H9 (cell line): ENCODE measurements at regions not wholly inside any gene's neighbourhood (a gene's known extent, or its start where the extent isn't known, plus 50 kb on each side); places are given as distances from the start of the nearest gene placed in this dataset.

Experiments
- DNase-seq: peaks from one replicate; pipeline ENCODE4 v3.0.0-alpha.2; 2017
- H2AFZ ChIP-seq: one replicate; pipeline ENCODE4 v1.6.1; 2013; ENCODE audit warnings: mild to moderate bottlenecking, low read length, control low read depth, moderate library complexity
- H2AK5ac ChIP-seq: 2 replicates; pipeline ENCODE4 v1.6.1; 2013; ENCODE audit warnings: low read length, control low read depth, mixed read lengths; ENCODE audit not compliant: insufficient read length
- H2BK120ac ChIP-seq: one replicate; pipeline ENCODE4 v1.6.1; 2013; ENCODE audit warnings: low read depth, mild to moderate bottlenecking, low read length, control low read depth, inconsistent platforms; ENCODE audit not compliant: poor library complexity, severe bottlenecking
- H2BK12ac ChIP-seq: 2 replicates; pipeline ENCODE4 v1.6.1; 2013; ENCODE audit warnings: low read length, control low read depth, mixed read lengths, low read depth; ENCODE audit not compliant: insufficient read length
- H2BK15ac ChIP-seq: 2 replicates; pipeline ENCODE4 v1.6.1; 2013; ENCODE audit warnings: low read depth, low read length, control low read depth
- H2BK20ac ChIP-seq: one replicate; pipeline ENCODE4 v1.6.1; 2013; ENCODE audit warnings: low read depth, mild to moderate bottlenecking, low read length, control low read depth, inconsistent platforms; ENCODE audit not compliant: poor library complexity, severe bottlenecking
- H2BK5ac ChIP-seq: 2 replicates; pipeline ENCODE4 v1.6.1; 2013; ENCODE audit warnings: low read length, control low read depth, mixed read lengths; ENCODE audit not compliant: insufficient read length
- H3K14ac ChIP-seq: 2 replicates; pipeline ENCODE4 v1.6.1; 2013; ENCODE audit warnings: low read length, control low read depth; ENCODE audit not compliant: insufficient read depth
- H3K18ac ChIP-seq: 2 replicates; pipeline ENCODE4 v1.6.1; 2013; ENCODE audit warnings: low read depth, mild to moderate bottlenecking, mixed read lengths, low read length, control low read depth; ENCODE audit not compliant: insufficient read length
- H3K23ac ChIP-seq: 2 replicates; pipeline ENCODE4 v1.6.1; 2013; ENCODE audit warnings: low read length, control low read depth, mixed read lengths, low read depth; ENCODE audit not compliant: insufficient read length
- H3K23me2 ChIP-seq: 2 replicates; pipeline ENCODE4 v1.6.1; 2013; ENCODE audit warnings: low read depth, mild to moderate bottlenecking, mixed read lengths, low read length, control low read depth; ENCODE audit not compliant: insufficient read length, poor library complexity, severe bottlenecking
- H3K27ac ChIP-seq: 2 replicates; pipeline ENCODE4 v1.5.1; 2013; ENCODE audit warnings: low read length, control low read depth, mixed read lengths, low read depth; ENCODE audit not compliant: insufficient read length
- H3K27me3 ChIP-seq: 2 replicates; pipeline ENCODE4 v1.6.1; 2013; ENCODE audit warnings: low read length, control low read depth, inconsistent platforms; ENCODE audit not compliant: insufficient read depth
- H3K4ac ChIP-seq: 2 replicates; pipeline ENCODE4 v1.6.1; 2013; ENCODE audit warnings: low read depth, mild to moderate bottlenecking, control low read depth, inconsistent platforms, low read length, moderate library complexity
- H3K4me1 ChIP-seq: 2 replicates; pipeline ENCODE4 v1.6.1; 2013; ENCODE audit warnings: low read length, control low read depth, inconsistent platforms; ENCODE audit not compliant: insufficient read depth
- H3K4me2 ChIP-seq: 2 replicates; pipeline ENCODE4 v1.6.1; 2013; ENCODE audit warnings: low read length, control low read depth, mixed read lengths; ENCODE audit not compliant: insufficient read length, insufficient read depth
- H3K56ac ChIP-seq: 2 replicates; pipeline ENCODE4 v1.6.1; 2013; ENCODE audit warnings: low read depth, mild to moderate bottlenecking, mixed read lengths, low read length, control low read depth; ENCODE audit not compliant: insufficient read length
- H3K79me1 ChIP-seq: 2 replicates; pipeline ENCODE4 v1.6.1; 2013; ENCODE audit warnings: low read depth, mild to moderate bottlenecking, moderate library complexity, low read length, control low read depth, inconsistent platforms; ENCODE audit not compliant: insufficient read depth, poor library complexity, severe bottlenecking
- H3K79me2 ChIP-seq: 2 replicates; pipeline ENCODE4 v1.6.1; 2013; ENCODE audit warnings: low read length, control low read depth, inconsistent platforms; ENCODE audit not compliant: insufficient read depth
- H3K9ac ChIP-seq: 2 replicates; pipeline ENCODE4 v1.6.1; 2013; ENCODE audit warnings: low read length, control low read depth, mixed read lengths; ENCODE audit not compliant: insufficient read length; ENCODE audit errors: extremely low read depth
- H3K9me3 ChIP-seq: one replicate; pipeline ENCODE4 v1.6.1; 2013; ENCODE audit warnings: low read depth, low read length, inconsistent platforms; ENCODE audit not compliant: control insufficient read depth
- H3T11ph ChIP-seq: one replicate; pipeline ENCODE4 v1.6.1; 2013; ENCODE audit warnings: mild to moderate bottlenecking, low read length, control low read depth, inconsistent platforms
- H4K20me1 ChIP-seq: one replicate; pipeline ENCODE4 v1.6.1; 2013; ENCODE audit not compliant: control insufficient read depth, insufficient read length, insufficient read depth
- H4K5ac ChIP-seq: 2 replicates; pipeline ENCODE4 v1.6.1; 2013; ENCODE audit warnings: low read depth, mild to moderate bottlenecking, mixed read lengths, low read length, control low read depth; ENCODE audit not compliant: insufficient read length
- H4K8ac ChIP-seq: replicated peaks from 2 replicates; pipeline ENCODE4 v1.6.1; 2013; ENCODE audit warnings: low read length, control low read depth, mixed read lengths, low read depth; ENCODE audit not compliant: insufficient read length
- H4K91ac ChIP-seq: 2 replicates; pipeline ENCODE4 v1.6.1; 2013; ENCODE audit warnings: low read depth, mild to moderate bottlenecking, moderate library complexity, mixed read lengths, low read length, control low read depth; ENCODE audit not compliant: insufficient read length
- H3K27ac Mint-ChIP-seq, 3 experiments: 2 replicates in 2 of 3; 3 replicates in 1 of 3; pipeline ENCODE4 v1.8.0; 2020 to 2021; ENCODE audit warnings: mixed read lengths in 3 of 3, mild to moderate bottlenecking in 1 of 3, moderate library complexity in 1 of 3
- H3K27me3 Mint-ChIP-seq: 2 replicates; pipeline ENCODE4 v1.8.0; 2021; ENCODE audit warnings: low read depth, mild to moderate bottlenecking, moderate library complexity, mixed read lengths
- H3K36me3 Mint-ChIP-seq, 3 experiments: 2 replicates in 2 of 3; 3 replicates in 1 of 3; pipeline ENCODE4 v1.8.0; 2020 to 2021; ENCODE audit warnings: low read depth in 3 of 3, mixed read lengths in 3 of 3; ENCODE audit not compliant: insufficient read depth in 1 of 3
- H3K4me1 Mint-ChIP-seq, 2 experiments: 2 replicates each; pipeline ENCODE4 v1.8.0; 2020; ENCODE audit warnings: mixed read lengths in 2 of 2
- H3K4me3 Mint-ChIP-seq, 2 experiments: 2 replicates in 1 of 2; 3 replicates in 1 of 2; pipeline ENCODE4 v1.8.0; 2020 to 2021; ENCODE audit warnings: mild to moderate bottlenecking in 2 of 2, mixed read lengths in 2 of 2, moderate library complexity in 1 of 2
- H3K9me3 Mint-ChIP-seq, 2 experiments: 2 replicates in 1 of 2; 3 replicates in 1 of 2; pipeline ENCODE4 v1.8.0; 2020; ENCODE audit warnings: mild to moderate bottlenecking in 2 of 2, mixed read lengths in 2 of 2, moderate library complexity in 1 of 2
- WGBS: extraction: QIAGEN DNeasy Blood & Tissue Kit; methylation state at CpG from one replicate; pipeline ENCODE4 v1.1.7; 2013; ENCODE audit warnings: missing lambda C conversion rate, low lambda C conversion rate, mixed read lengths; ENCODE audit not compliant: insufficient read length; ENCODE audit errors: extremely low coverage; 5-methylcytosine and 5-hydroxymethylcytosine counted together
- TF ChIP-seq, protein P1 (sequence below): fragments of 200-600 bp; sonication (generic); conservative IDR thresholded peaks from 3 replicates; pipeline ENCODE4 v1.8.0; 2021; ENCODE audit warnings: antibody characterized with exemption, mild to moderate bottlenecking

DNA sequence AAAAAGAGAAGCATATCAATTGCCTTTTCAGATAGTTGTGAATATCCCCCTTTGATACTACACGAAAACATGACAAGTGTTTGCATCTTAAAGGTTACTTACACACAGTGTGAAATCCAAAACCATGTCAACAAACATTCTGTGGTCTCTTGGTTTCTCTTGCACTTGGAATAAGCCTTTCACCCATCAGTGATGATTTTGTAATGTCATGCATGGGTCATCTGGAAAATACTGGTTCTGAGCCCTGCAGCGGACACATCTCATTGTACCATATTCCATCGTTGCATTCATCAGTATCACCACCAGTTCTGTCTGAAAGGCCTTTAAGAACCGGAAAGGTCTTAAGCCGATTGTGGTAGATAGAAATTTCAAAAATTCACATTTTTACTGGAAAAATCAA, 65.4 kb upstream of the SOX1 start:
- H2BK5ac ChIP-seq, result no peak overlapping the region
- H3K4me1 ChIP-seq, result no peaks in the 10 kb centered on the region
- peaks cover 14 to 16% of the 10 kb centered on the region in 2 experiments for H3K9me3 Mint-ChIP-seq
- H3K14ac ChIP-seq, result no peak overlapping the region
- H3K9ac ChIP-seq, result no peak overlapping the region
- TF ChIP-seq, protein P1, sequence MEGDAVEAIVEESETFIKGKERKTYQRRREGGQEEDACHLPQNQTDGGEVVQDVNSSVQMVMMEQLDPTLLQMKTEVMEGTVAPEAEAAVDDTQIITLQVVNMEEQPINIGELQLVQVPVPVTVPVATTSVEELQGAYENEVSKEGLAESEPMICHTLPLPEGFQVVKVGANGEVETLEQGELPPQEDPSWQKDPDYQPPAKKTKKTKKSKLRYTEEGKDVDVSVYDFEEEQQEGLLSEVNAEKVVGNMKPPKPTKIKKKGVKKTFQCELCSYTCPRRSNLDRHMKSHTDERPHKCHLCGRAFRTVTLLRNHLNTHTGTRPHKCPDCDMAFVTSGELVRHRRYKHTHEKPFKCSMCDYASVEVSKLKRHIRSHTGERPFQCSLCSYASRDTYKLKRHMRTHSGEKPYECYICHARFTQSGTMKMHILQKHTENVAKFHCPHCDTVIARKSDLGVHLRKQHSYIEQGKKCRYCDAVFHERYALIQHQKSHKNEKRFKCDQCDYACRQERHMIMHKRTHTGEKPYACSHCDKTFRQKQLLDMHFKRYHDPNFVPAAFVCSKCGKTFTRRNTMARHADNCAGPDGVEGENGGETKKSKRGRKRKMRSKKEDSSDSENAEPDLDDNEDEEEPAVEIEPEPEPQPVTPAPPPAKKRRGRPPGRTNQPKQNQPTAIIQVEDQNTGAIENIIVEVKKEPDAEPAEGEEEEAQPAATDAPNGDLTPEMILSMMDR, result no peak
- no peak overlapping the region for H4K8ac ChIP-seq
- no peak overlapping the region for H3K27ac ChIP-seq
- H3K18ac ChIP-seq, result no peak overlapping the region
- no peak overlapping the region for H3K56ac ChIP-seq
- H3K4me1 Mint-ChIP-seq, result no peaks in the 10 kb centered on the region
- no peaks in the 10 kb centered on the region for H3K79me2 ChIP-seq
- no peak overlapping the region for H2BK20ac ChIP-seq
- no peak overlapping the region for H2BK12ac ChIP-seq
- H3K4me3 Mint-ChIP-seq, result no peak overlapping the region
- no peak overlapping the region for H3K27ac Mint-ChIP-seq
- H3K36me3 Mint-ChIP-seq, result peaks cover 2 to 10% (median 3%) of the 10 kb centered on the region in 3 experiments; a peak in 5 of 7 replicates
- no peak overlapping the region for H2BK120ac ChIP-seq
- no peak overlapping the region for H4K91ac ChIP-seq
- no peaks in the 10 kb centered on the region for H3K79me1 ChIP-seq
- no peak overlapping the region for H2BK15ac ChIP-seq
- H3K27me3 ChIP-seq, result peaks cover 13% of the 10 kb centered on the region; the same call in 1 of the 2 replicates
- no peaks in the 10 kb centered on the region for H4K20me1 ChIP-seq
- H3K4ac ChIP-seq, result no peak overlapping the region
- no peak for DNase-seq
- H3K27me3 Mint-ChIP-seq, result peaks cover 100% of the 10 kb centered on the region
- no peak overlapping the region for H3K23ac ChIP-seq
- H3K23me2 ChIP-seq, result no peaks in the 10 kb centered on the region
- no peak overlapping the region for H2AK5ac ChIP-seq
- no peak overlapping the region for H2AFZ ChIP-seq
- no CpG with 5 or more reads among the region's 5 CpGs for WGBS
- no peak overlapping the region for H3K4me2 ChIP-seq
- H4K5ac ChIP-seq, result no peak overlapping the region
- H3T11ph ChIP-seq, result no peak overlapping the region
- no peaks in the 10 kb centered on the region for H3K9me3 ChIP-seq
